ENCODE measurements at regions not wholly inside any gene's neighbourhood (a gene's known extent, or its start where the extent isn't known, plus 50 kb on each side); places are given as distances from the start of the nearest gene placed in this dataset.

DNA sequence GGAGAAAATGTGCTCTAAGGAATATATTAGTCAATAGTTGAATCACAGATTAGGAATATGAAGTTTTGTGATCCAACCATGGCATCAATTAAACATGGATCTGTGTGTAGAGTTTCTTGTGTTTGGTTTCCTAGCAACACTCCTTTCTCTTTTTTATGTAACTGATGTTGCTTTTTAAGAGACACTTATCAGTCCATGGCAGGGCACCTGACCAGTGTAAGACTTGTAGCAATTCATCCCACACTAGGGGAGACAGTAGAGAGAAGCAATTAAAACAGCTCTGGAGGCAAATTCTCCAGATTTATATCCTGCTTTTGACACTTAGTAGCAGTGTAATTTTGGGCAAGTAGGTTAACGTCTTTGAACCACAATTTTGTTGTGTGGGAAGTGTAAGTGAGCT lies 1229.0 kb downstream of the PCDH9 start:
- ChIA-PET POLR2A (no interaction called here), CTCF (no interaction called here)
- DNase-seq (ENCODE audit: extremely low spot score), result no peak
- TF ChIP-seq, protein P1, sequence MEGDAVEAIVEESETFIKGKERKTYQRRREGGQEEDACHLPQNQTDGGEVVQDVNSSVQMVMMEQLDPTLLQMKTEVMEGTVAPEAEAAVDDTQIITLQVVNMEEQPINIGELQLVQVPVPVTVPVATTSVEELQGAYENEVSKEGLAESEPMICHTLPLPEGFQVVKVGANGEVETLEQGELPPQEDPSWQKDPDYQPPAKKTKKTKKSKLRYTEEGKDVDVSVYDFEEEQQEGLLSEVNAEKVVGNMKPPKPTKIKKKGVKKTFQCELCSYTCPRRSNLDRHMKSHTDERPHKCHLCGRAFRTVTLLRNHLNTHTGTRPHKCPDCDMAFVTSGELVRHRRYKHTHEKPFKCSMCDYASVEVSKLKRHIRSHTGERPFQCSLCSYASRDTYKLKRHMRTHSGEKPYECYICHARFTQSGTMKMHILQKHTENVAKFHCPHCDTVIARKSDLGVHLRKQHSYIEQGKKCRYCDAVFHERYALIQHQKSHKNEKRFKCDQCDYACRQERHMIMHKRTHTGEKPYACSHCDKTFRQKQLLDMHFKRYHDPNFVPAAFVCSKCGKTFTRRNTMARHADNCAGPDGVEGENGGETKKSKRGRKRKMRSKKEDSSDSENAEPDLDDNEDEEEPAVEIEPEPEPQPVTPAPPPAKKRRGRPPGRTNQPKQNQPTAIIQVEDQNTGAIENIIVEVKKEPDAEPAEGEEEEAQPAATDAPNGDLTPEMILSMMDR (IDR thresholded peaks at IDR 0.05; ENCODE audit: control extremely low read depth, extremely low read depth, low read depth, missing control alignments), result no peak

DNA sequence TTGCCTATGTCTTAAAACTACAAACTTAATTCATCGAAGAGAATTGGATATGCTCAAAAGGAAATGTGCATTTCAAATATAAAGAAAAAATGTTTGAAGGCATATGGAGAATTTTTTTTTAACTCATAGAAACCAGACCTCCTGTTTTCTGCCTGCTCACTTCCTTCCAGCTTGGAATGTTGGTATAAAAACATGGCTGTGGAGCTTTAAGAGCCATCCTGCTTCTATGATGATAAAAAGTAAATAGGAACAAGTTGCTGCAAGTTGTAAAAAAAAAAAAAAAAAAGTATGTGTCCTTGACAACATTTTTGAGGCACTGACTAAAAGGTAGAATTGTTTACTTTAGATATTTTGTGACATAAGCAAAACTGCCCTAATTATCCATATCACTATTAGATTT lies 1230.7 kb downstream of the PCDH9 start:
- TF ChIP-seq, protein P1 (IDR thresholded peaks at IDR 0.05; ENCODE audit: control extremely low read depth, extremely low read depth, low read depth, missing control alignments), result no peak
- no peak for DNase-seq (ENCODE audit: extremely low spot score)
- ChIA-PET POLR2A (no interaction called here), CTCF (interaction anchor here (1.6 kb wide), 1 partner anchor 20 kb away, joined by 3 read pairs; no protein-coding TSS in a partner anchor)

DNA sequence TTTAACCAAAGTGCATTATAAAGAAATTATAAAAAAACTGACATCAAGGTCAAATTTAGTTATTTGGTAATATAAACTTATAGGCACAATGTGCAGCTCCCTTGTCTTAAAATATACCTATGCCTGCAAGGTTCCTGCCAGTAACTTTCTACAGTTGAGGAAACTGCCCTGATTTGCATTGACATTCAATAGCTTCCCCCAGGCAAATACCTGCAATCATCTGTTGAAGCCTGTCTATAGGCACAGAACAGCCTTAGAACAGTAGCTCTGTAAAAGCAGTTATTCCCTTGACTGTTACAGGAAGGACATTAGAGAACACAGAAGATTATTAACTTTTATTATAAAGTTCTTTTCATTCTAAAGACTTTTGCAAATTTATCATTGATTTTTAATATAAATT lies 1239.5 kb downstream of the PCDH9 start:
- no peak for DNase-seq (ENCODE audit: extremely low spot score)
- POLR2A ChIA-PET, result no interaction called here
- CTCF ChIA-PET, result interaction anchor here (1.7 kb wide), 1 partner anchor 13 kb away, joined by 5 read pairs; no protein-coding TSS in a partner anchor
- TF ChIP-seq, protein P1 (IDR thresholded peaks at IDR 0.05; ENCODE audit: control extremely low read depth, extremely low read depth, low read depth, missing control alignments), result no peak

DNA sequence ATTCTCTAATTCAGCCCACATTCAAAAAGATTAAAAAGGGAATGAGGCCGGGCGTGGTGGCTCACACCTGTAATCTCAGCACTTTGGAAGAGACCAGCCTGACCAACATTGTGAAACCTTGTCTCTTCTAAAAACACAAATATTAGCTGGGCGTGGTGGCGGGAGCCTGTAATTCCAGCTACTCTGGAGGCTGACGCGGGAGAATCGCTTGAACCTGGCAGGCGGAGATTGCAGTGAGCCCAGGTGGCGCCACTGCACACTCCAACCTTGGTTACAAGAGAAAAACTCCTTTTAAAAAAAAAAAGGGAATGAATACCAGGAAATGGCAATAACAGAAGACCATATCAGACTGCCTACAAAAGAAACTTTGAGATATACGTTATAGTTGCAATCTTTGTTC lies 1244.5 kb downstream of the PCDH9 start:
- no peak for DNase-seq (ENCODE audit: extremely low spot score)
- ChIA-PET POLR2A (no interaction called here), CTCF (no interaction called here)
- TF ChIP-seq, protein P1 (IDR thresholded peaks at IDR 0.05; ENCODE audit: control extremely low read depth, extremely low read depth, low read depth, missing control alignments), result no peak

DNA sequence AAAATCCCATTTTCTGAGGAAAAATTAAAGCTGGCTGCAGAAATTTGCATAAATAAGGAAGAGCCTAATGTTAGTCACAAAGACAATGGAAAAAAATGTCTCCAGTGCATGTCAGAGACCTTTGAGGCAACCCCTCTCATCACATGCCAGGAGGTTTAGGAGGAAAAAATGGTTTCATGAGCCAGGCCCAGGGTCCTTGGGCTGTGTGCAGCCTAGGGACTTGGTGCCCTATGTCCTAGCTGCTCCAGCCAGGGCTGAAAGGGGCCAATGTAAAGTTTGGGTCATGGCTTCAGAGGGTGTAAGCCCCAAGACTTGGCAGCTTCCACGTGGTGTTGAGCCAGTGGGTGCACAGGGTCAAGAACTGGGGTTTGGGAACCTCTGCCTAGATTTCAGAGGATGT lies 1252.6 kb downstream of the PCDH9 start:
- CTCF ChIA-PET, result interaction anchor here (1.1 to 1.4 kb wide), 2 partner anchors 13 to 16 kb away, joined by 3 to 5 read pairs; no protein-coding TSS in a partner anchor
- POLR2A ChIA-PET, result no interaction called here
- TF ChIP-seq, protein P1 (IDR thresholded peaks at IDR 0.05; ENCODE audit: control extremely low read depth, extremely low read depth, low read depth, missing control alignments), result no peak
- DNase-seq (ENCODE audit: extremely low spot score), result no peak

DNA sequence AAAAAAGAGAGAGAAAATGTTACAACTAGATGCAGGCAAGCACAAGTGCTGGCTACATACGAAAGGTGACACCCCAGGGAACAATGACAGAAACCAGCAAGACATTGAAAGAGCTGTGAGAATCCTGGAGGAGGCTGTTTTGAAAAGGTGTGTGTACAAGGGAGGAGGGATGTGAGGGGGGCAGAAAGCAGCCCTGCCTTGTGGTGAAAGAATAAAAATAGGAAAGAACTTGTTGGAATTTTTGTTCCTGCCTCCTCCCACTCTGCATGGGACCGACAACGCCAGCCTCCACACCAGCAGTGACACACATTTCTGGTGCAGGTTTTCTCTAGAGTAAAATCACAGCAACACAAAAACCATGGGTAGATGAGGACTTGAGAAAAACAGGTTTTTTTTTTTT lies 1258.6 kb downstream of the PCDH9 start:
- ChIA-PET POLR2A (no interaction called here), CTCF (interaction anchor here (0.8 to 1.1 kb wide), 2 partner anchors 24 to 27 kb away, joined by 3 read pairs; no protein-coding TSS in a partner anchor)
- TF ChIP-seq, protein P1 (IDR thresholded peaks at IDR 0.05; ENCODE audit: control extremely low read depth, extremely low read depth, low read depth, missing control alignments), result no peak
- no peak for DNase-seq (ENCODE audit: extremely low spot score)

DNA sequence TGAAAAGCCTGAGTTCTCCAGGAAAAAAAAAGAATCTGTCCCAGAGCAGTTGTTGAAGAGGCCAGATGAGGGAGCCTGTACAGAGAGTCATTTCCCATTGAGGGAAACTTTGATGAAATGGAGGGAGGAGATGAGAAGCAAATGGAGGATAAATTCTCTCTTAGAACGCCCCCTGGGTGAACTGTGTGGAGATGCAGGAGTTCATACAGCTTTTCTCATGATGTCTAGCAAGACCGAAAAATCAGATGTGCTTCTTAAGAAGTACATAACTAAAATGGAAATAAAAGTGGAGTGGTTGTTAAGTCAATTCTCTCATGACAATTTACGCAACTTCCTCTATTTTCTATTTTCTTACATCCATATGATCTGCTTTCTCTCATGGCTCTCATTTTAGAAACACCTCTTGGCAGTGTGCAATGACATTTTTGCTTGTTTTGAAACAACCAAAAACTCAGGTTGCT lies 1263.1 kb downstream of the PCDH9 start:
- CTCF ChIA-PET, result no interaction called here

More for the DNA sequence above, 1263.1 kb downstream of the PCDH9 start:
- no peak for DNase-seq (ENCODE audit: extremely low spot score)
- TF ChIP-seq, protein P1 (IDR thresholded peaks at IDR 0.05; ENCODE audit: control extremely low read depth, extremely low read depth, low read depth, missing control alignments), result no peak
- POLR2A ChIA-PET, result no interaction called here
